H1 (cell line): ENCODE measurements at regions not wholly inside any gene's neighbourhood (a gene's known extent, or its start where the extent isn't known, plus 50 kb on each side); places are given as distances from the start of the nearest gene placed in this dataset.

Experiments used
- POLR2A ChIP-seq, 2 experiments: IDR thresholded peaks; 1 replicate in 1 of 2; 2 replicates in 1 of 2; pipeline ENCODE4 v1.6.1; 2011; ENCODE audit warnings: low read depth in 2 of 2, low read length in 2 of 2, mild to moderate bottlenecking in 2 of 2; ENCODE audit errors: control extremely low read depth in 1 of 2
- SUZ12 ChIP-seq: fragments of 200-600 bp; sonication (generic); IDR thresholded peaks from 2 replicates; pipeline ENCODE4 v1.6.1; 2012; ENCODE audit warnings: mild to moderate bottlenecking, inconsistent platforms, low read length, moderate library complexity, mixed read lengths

DNA sequence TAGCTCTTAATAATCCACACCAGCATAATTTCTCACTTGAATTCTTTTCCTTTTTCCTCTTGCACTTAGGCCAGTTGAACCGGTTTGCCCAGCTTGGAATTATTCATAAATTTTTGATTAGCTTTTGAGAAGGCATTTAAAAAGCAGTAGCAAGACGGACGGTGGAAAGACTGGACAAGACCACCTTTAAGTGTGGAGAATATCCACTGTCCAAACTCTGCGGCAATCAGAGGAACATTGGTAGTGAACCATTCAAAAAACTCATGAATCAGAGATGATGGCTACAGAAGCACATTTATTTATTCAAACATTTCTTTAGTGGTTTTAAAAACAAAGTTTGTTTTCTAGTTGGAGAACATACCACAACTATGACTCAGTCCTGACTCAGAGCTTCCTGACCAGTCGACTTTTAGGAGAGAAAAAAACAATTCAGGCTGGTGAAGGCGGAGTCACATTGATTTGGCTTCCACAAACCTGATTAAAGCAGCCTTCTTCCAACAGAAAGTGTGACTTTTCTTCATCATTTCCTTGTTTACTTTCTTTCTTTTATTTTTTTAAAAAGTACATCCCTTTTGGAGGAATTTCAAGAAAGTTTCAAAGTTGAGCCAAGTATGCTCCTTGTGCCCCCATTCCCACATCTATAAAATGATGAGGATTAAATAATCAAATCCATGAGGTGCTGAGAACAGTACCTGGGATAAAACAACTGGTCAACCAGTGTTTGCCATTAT is 128.8 kb downstream of the ADSS2 start:
- TF ChIP-seq SUZ12 (no peak), POLR2A (IDR thresholded peaks at IDR 0.05; ENCODE audit: control extremely low read depth in 1 of 2, low read depth in 2 of 2, low read length in 2 of 2) (no peak)
